Bronchial epithelial cell (primary cell): ENCODE measurements at regions not wholly inside any gene's neighbourhood (a gene's known extent, or its start where the extent isn't known, plus 50 kb on each side); places are given as distances from the start of the nearest gene placed in this dataset.
"Not testable (repeated sequence)": the region's sequence is repeated elsewhere in the genome, so short reads cannot be mapped to it uniquely, and the experiment has no call there.

Experiments used
- DNase-seq: peaks from one replicate; pipeline ENCODE4 v3.0.0-alpha.2; 2010; ENCODE audit warnings: low read depth
- FAIRE-seq: peaks from 2 replicates; lab custom pipeline; 2011; peaks lifted over from hg19 to GRCh38; lab: Jason Lieb, UNC
- H3K27me3 ChIP-seq: 2 replicates; pipeline ENCODE4 v1.5.1; 2011; ENCODE audit warnings: low read length; ENCODE audit not compliant: control insufficient read depth, insufficient read depth
- H3K36me3 ChIP-seq: 2 replicates; pipeline ENCODE4 v1.5.1; 2011; ENCODE audit warnings: low read length; ENCODE audit not compliant: control insufficient read depth, insufficient read depth
- H3K4me3 ChIP-seq: 2 replicates; pipeline ENCODE4 v1.5.1; 2011; ENCODE audit warnings: mild to moderate bottlenecking, low read depth, low read length, control low read depth
- CTCF ChIP-seq: IDR thresholded peaks from 2 replicates; pipeline ENCODE4 v1.5.1; 2011; ENCODE audit warnings: mild to moderate bottlenecking, moderate library complexity, low read length, control low read depth, inconsistent platforms; ENCODE audit not compliant: insufficient read depth, severe bottlenecking

GRCh38 chr2:128595763-128596395, 277.2 kb upstream of the HS6ST1 start:
- H3K36me3 ChIP-seq, result no peaks in the 10 kb centered on the region
- FAIRE-seq, result no peak
- DNase-seq, result no peak
- no peak overlapping the region for H3K4me3 ChIP-seq
- no peaks in the 10 kb centered on the region for H3K27me3 ChIP-seq
- no peak for TF ChIP-seq CTCF

GRCh38 chr2:128596396-128597120, 277.9 kb upstream of the HS6ST1 start:
- no peak for FAIRE-seq
- H3K27me3 ChIP-seq, result no peaks in the 10 kb centered on the region
- no peak overlapping the region for H3K4me3 ChIP-seq
- TF ChIP-seq CTCF, result no peak
- no peak for DNase-seq
- no peaks in the 10 kb centered on the region for H3K36me3 ChIP-seq

- no peak for DNase-seq
- no peak for FAIRE-seq
- TF ChIP-seq CTCF, result no peak
- no peaks in the 10 kb centered on the region for H3K36me3 ChIP-seq
- no peaks in the 10 kb centered on the region for H3K27me3 ChIP-seq
- H3K4me3 ChIP-seq, result no peak overlapping the region
These were observed 278.6 kb upstream of the HS6ST1 start for GRCh38 chr2:128597121-128597762.

GRCh38 chr2:128598260-128598659, 279.6 kb upstream of the HS6ST1 start:
- H3K4me3 ChIP-seq, H3K36me3 ChIP-seq, DNase-seq, H3K27me3 ChIP-seq, FAIRE-seq: not testable (repeated sequence)

- FAIRE-seq (no peak), DNase-seq (no peak)
- Histone ChIP-seq H3K27me3 (no peaks in the 10 kb centered on the region), H3K4me3 (no peak overlapping the region), H3K36me3 (no peaks in the 10 kb centered on the region)
- TF ChIP-seq CTCF, result no peak
These were observed 280.3 kb upstream of the HS6ST1 start for GRCh38 chr2:128598862-128599441.

GRCh38 chr2:128599700-128600099, 281.0 kb upstream of the HS6ST1 start:
- H3K4me3 ChIP-seq, result no peak overlapping the region
- TF ChIP-seq CTCF, result no peak
- H3K27me3 ChIP-seq, result no peaks in the 10 kb centered on the region
- FAIRE-seq (no peak), DNase-seq (no peak)
- no peaks in the 10 kb centered on the region for H3K36me3 ChIP-seq
